ENCODE measurements at regions not wholly inside any gene's neighbourhood (a gene's known extent, or its start where the extent isn't known, plus 50 kb on each side); places are given as distances from the start of the nearest gene placed in this dataset.

GRCh38 chr4:163701916-163702315 lies 207.4 kb downstream of the TMA16 start:
- TF ChIP-seq PBX3 (CRISPR knock-in tag; IDR thresholded peaks at IDR 0.05) (no peak), KLF17 (tag by site-specific recombination; IDR thresholded peaks at IDR 0.05) (no peak), ZNF350 (tag by site-specific recombination; IDR thresholded peaks at IDR 0.05) (no peak), ZNF585B (tag by site-specific recombination; IDR thresholded peaks at IDR 0.05) (no peak)
- Histone ChIP-seq H3K27ac (ENCODE audit: extremely low read depth, low read depth, low read length) (no peak overlapping the region), H3K4me1 (ENCODE audit: control insufficient read depth, insufficient read depth, low read length) (no peaks in the 10 kb centered on the region), H3K36me3 (ENCODE audit: control insufficient read depth in 2 of 2, insufficient read depth in 1 of 2, low read length in 2 of 2) (no peaks in the 10 kb centered on the region), H3K4me3 (ENCODE audit: low read depth, low read length) (no peak overlapping the region), H3K9me3 (ENCODE audit: control insufficient read depth, insufficient read depth, low read depth, low read length) (no peaks in the 10 kb centered on the region)
- CTCF ChIA-PET: no interaction called here
- POLR2A ChIA-PET: no interaction called here

GRCh38 chr4:163702736-163703135 lies 208.2 kb downstream of the TMA16 start:
- Histone ChIP-seq H3K4me3 (ENCODE audit: low read depth, low read length) (no peak overlapping the region), H3K4me1 (ENCODE audit: control insufficient read depth, insufficient read depth, low read length) (no peaks in the 10 kb centered on the region), H3K9me3 (ENCODE audit: control insufficient read depth, insufficient read depth, low read depth, low read length) (no peaks in the 10 kb centered on the region), H3K27ac (ENCODE audit: extremely low read depth, low read depth, low read length) (no peak overlapping the region), H3K36me3 (ENCODE audit: control insufficient read depth in 2 of 2, insufficient read depth in 1 of 2, low read length in 2 of 2) (no peaks in the 10 kb centered on the region)
- no peak for TF ChIP-seq ZNF148 (tag by site-specific recombination; IDR thresholded peaks at IDR 0.05; ENCODE audit: borderline replicate concordance)
- TF ChIP-seq ZNF677 (tag by site-specific recombination; IDR thresholded peaks at IDR 0.05): no peak
- no peak for TF ChIP-seq ZNF155 (tag by site-specific recombination; IDR thresholded peaks at IDR 0.05)
- TF ChIP-seq PATZ1 (tag by site-specific recombination; IDR thresholded peaks at IDR 0.05): no peak
- no peak for TF ChIP-seq ZNF292 (tag by site-specific recombination; IDR thresholded peaks at IDR 0.05; ENCODE audit: borderline replicate concordance, low read depth)
- no peak for TF ChIP-seq ZFP37 (tag by site-specific recombination; IDR thresholded peaks at IDR 0.05)
- TF ChIP-seq HIC1 (tag by site-specific recombination; IDR thresholded peaks at IDR 0.05): no peak
- no peak for TF ChIP-seq ZBTB7A (tag by site-specific recombination; IDR thresholded peaks at IDR 0.05; ENCODE audit: low read depth)
- no peak for TF ChIP-seq ZNF837 (tag by site-specific recombination; IDR thresholded peaks at IDR 0.05)
- TF ChIP-seq KLF9 (tag by site-specific recombination; IDR thresholded peaks at IDR 0.05; ENCODE audit: low read depth): no peak
- TF ChIP-seq ZBTB1 (tag by site-specific recombination; IDR thresholded peaks at IDR 0.05): no peak
- TF ChIP-seq ZNF398 (tag by site-specific recombination; IDR thresholded peaks at IDR 0.05): no peak
- ChIA-PET CTCF (no interaction called here), POLR2A (no interaction called here)
